OCI-LY1 (cell line): ENCODE measurements at regions not wholly inside any gene's neighbourhood (a gene's known extent, or its start where the extent isn't known, plus 50 kb on each side); places are given as distances from the start of the nearest gene placed in this dataset.

Experiments used
- H2AFZ ChIP-seq: fragments of 200-600 bp; sonication (generic), shearing (Covaris generic); 2 replicates; pipeline ENCODE4 v1.6.0; 2014; ENCODE audit warnings: antibody characterized with exemption, mild to moderate bottlenecking, low read length
- H3F3A ChIP-seq: fragments of 200-600 bp; sonication (generic), shearing (Covaris generic); 2 replicates; pipeline ENCODE4 v1.6.0; 2014; ENCODE audit warnings: mild to moderate bottlenecking, antibody characterized with exemption, low read length, moderate library complexity; ENCODE audit not compliant: insufficient read depth
- H3K27ac ChIP-seq: fragments of 200-600 bp; sonication (generic); 2 replicates; pipeline ENCODE4 v1.5.1; 2014; ENCODE audit warnings: low read length, mixed run types, mild to moderate bottlenecking, low read depth; ENCODE audit not compliant: poor library complexity, severe bottlenecking
- H3K27me3 ChIP-seq: fragments of 200-600 bp; sonication (generic); 2 replicates; pipeline ENCODE4 v1.6.0; 2014; ENCODE audit warnings: antibody characterized with exemption, mild to moderate bottlenecking, low read length, moderate library complexity; ENCODE audit not compliant: insufficient read depth
- H3K36me3 ChIP-seq: fragments of 200-600 bp; sonication (generic); 2 replicates; pipeline ENCODE4 v1.6.1; 2014; ENCODE audit warnings: mild to moderate bottlenecking, antibody characterized with exemption, low read length, moderate library complexity, mixed read lengths; ENCODE audit not compliant: insufficient read depth
- H3K4me1 ChIP-seq: fragments of 200-600 bp; sonication (generic); 2 replicates; pipeline ENCODE4 v1.5.1; 2014; ENCODE audit warnings: mild to moderate bottlenecking, low read length, moderate library complexity; ENCODE audit not compliant: insufficient read depth, severe bottlenecking
- H3K4me2 ChIP-seq: fragments of 200-600 bp; sonication (generic), shearing (Covaris generic); 2 replicates; pipeline ENCODE4 v1.6.1; 2014; ENCODE audit warnings: low read length
- H3K4me3 ChIP-seq: fragments of 200-600 bp; sonication (generic); 2 replicates; pipeline ENCODE4 v1.5.1; 2014; ENCODE audit warnings: low read length, low read depth, mild to moderate bottlenecking, mixed read lengths; ENCODE audit not compliant: poor library complexity, severe bottlenecking
- H3K79me2 ChIP-seq: fragments of 200-600 bp; shearing (Covaris generic); 2 replicates; pipeline ENCODE4 v1.6.1; 2016; ENCODE audit warnings: mixed run types, low read length, mixed read lengths; ENCODE audit not compliant: insufficient read depth
- H3K9ac ChIP-seq: fragments of 200-600 bp; sonication (generic), shearing (Covaris generic); 2 replicates; pipeline ENCODE4 v1.6.1; 2014; ENCODE audit warnings: mild to moderate bottlenecking, low read length, mixed read lengths
- H3K9me2 ChIP-seq: fragments of 200-600 bp; sonication (generic), shearing (Covaris generic); 2 replicates; pipeline ENCODE4 v1.6.1; 2014; ENCODE audit warnings: low read depth, mild to moderate bottlenecking, low read length, mixed read lengths
- H3K9me3 ChIP-seq: fragments of 200-600 bp; shearing (Covaris generic); 2 replicates; pipeline ENCODE4 v1.6.1; 2014; ENCODE audit warnings: low read length, mixed read lengths
- H4K20me1 ChIP-seq: fragments of 200-600 bp; sonication (generic), shearing (Covaris generic); 2 replicates; pipeline ENCODE4 v1.6.0; 2016; ENCODE audit warnings: mild to moderate bottlenecking, low read length; ENCODE audit not compliant: insufficient read depth
- EZH2 ChIP-seq: fragments of 200-600 bp; sonication (generic), shearing (Covaris generic); IDR thresholded peaks from 2 replicates; pipeline ENCODE4 v1.8.0; 2017; ENCODE audit warnings: borderline replicate concordance, mixed run types, mild to moderate bottlenecking, antibody characterized with exemption, low read length, moderate library complexity, mixed read lengths
- TF ChIP-seq, protein P1 (sequence below): fragments of 200-600 bp; sonication (generic), shearing (Covaris generic); IDR thresholded peaks from 2 replicates; pipeline ENCODE4 v1.5.1; 2017; ENCODE audit warnings: mild to moderate bottlenecking, antibody characterized with exemption, low read length, moderate library complexity, mixed read lengths

DNA sequence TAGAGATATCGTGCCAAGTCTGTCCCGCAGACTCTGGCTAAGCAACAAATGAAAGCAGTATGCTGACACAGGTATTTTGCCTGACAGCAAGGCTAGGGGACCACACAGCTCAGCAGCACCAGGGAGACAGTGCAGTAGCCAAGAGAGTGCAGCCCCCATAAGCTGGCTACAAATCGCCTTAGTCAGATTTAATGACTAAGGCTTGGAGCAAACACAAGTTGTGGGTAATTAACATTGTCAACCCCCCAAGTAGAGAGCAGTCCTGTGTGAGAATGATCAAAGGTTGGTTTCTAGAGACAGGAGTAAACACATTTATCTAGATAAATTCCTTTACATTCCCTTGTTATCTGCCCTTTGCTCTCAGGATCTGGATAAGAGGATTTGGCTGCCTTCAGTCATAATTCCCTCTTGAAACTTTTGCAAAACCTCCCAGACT is 1434.5 kb upstream of the CDH6 start:
- Histone ChIP-seq H3K27ac (no peak overlapping the region), H2AFZ (no peak overlapping the region), H3K79me2 (no peaks in the 10 kb centered on the region), H3K9me2 (no peaks in the 10 kb centered on the region), H3K4me1 (no peaks in the 10 kb centered on the region), H3K9me3 (no peaks in the 10 kb centered on the region), H3K27me3 (no peaks in the 10 kb centered on the region), H3K9ac (no peak overlapping the region), H3K4me2 (no peak overlapping the region), H3F3A (no peaks in the 10 kb centered on the region), H4K20me1 (no peaks in the 10 kb centered on the region), H3K4me3 (no peak overlapping the region), H3K36me3 (no peaks in the 10 kb centered on the region)
- TF ChIP-seq, protein P1, sequence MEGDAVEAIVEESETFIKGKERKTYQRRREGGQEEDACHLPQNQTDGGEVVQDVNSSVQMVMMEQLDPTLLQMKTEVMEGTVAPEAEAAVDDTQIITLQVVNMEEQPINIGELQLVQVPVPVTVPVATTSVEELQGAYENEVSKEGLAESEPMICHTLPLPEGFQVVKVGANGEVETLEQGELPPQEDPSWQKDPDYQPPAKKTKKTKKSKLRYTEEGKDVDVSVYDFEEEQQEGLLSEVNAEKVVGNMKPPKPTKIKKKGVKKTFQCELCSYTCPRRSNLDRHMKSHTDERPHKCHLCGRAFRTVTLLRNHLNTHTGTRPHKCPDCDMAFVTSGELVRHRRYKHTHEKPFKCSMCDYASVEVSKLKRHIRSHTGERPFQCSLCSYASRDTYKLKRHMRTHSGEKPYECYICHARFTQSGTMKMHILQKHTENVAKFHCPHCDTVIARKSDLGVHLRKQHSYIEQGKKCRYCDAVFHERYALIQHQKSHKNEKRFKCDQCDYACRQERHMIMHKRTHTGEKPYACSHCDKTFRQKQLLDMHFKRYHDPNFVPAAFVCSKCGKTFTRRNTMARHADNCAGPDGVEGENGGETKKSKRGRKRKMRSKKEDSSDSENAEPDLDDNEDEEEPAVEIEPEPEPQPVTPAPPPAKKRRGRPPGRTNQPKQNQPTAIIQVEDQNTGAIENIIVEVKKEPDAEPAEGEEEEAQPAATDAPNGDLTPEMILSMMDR = no peak
- no peak for TF ChIP-seq EZH2

DNA sequence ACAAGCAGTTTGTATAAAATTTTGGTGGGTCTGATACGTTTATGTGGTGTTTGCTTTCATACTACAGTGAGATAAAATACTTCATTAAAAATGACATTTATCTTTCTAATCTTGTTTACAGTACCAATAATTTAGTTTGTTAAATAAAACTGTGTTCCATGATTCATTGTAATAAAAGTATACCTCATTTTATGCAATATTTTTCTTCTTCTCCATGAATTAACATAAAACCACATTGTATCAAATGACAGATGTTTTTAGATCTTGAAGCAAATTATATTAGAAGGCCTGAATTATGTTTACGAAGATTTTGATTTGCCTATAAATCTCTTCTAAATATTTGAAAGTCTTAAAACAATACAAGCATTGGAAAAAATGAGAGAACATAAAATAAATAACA is 1443.0 kb upstream of the CDH6 start:
- no peak overlapping the region for H3K27ac ChIP-seq
- no peaks in the 10 kb centered on the region for H3K4me1 ChIP-seq
- no peaks in the 10 kb centered on the region for H4K20me1 ChIP-seq
- no peaks in the 10 kb centered on the region for H3K9me2 ChIP-seq
- no peak overlapping the region for H3K4me2 ChIP-seq
- H3K79me2 ChIP-seq = no peaks in the 10 kb centered on the region
- H3K36me3 ChIP-seq = no peaks in the 10 kb centered on the region
- H3F3A ChIP-seq = no peaks in the 10 kb centered on the region
- TF ChIP-seq, protein P1 = no peak
- no peaks in the 10 kb centered on the region for H3K9me3 ChIP-seq
- no peaks in the 10 kb centered on the region for H3K27me3 ChIP-seq
- H2AFZ ChIP-seq = no peak overlapping the region
- no peak overlapping the region for H3K4me3 ChIP-seq
- no peak overlapping the region for H3K9ac ChIP-seq

DNA sequence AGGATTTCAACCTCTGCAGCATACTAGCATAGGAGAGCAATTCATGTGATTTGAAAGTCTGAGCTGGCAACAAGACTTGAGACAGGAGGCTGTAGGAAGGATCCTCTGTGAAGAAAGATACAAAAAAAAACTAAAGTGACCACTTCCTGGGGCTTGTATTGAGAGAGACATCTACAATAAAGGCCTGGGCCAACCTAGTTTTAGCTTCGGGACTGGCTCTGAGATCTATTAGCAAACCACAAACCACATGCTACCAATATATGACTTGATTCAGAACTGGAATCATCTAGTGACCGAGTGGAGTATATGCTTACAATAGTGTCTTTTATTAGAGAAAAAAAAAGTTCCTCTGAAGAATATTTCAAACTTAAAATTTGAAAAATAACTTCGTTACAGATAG is 1448.9 kb upstream of the CDH6 start:
- Histone ChIP-seq H3F3A (no peaks in the 10 kb centered on the region), H3K27me3 (no peaks in the 10 kb centered on the region), H3K27ac (no peak overlapping the region), H3K9me2 (no peaks in the 10 kb centered on the region), H3K36me3 (no peaks in the 10 kb centered on the region), H2AFZ (no peak overlapping the region), H3K4me3 (no peak overlapping the region), H3K4me1 (no peaks in the 10 kb centered on the region), H3K9ac (no peak overlapping the region), H3K79me2 (no peaks in the 10 kb centered on the region), H3K4me2 (no peak overlapping the region), H3K9me3 (no peaks in the 10 kb centered on the region), H4K20me1 (no peaks in the 10 kb centered on the region)
- TF ChIP-seq EZH2 = no peak
- TF ChIP-seq, protein P1 = no peak
